T-helper 17 cell (primary cell): ENCODE measurements at regions not wholly inside any gene's neighbourhood (a gene's known extent, or its start where the extent isn't known, plus 50 kb on each side); places are given as distances from the start of the nearest gene placed in this dataset.

ENCODE experiments used
- ATAC-seq: fragments of 150-1000 bp; cut with Tn5 transposase; 2 replicates; pipeline ENCODE4 v1.10.0; 2021; ENCODE audit warnings: mild to moderate bottlenecking, moderate library complexity
- DNase-seq, 3 donors: peaks; one replicate each; pipeline versions ENCODE4 v3.0.0 to v3.0.0-alpha.2; 2020 to 2021
- H3K9me3 ChIP-seq: one replicate; pipeline ENCODE4 v1.7.0; 2013; ENCODE audit warnings: low read length, mild to moderate bottlenecking; ENCODE audit not compliant: control insufficient read depth, poor library complexity, severe bottlenecking
- H3K27ac Mint-ChIP-seq: one replicate; pipeline ENCODE4 v1.8.0; 2022; ENCODE audit warnings: mild to moderate bottlenecking, moderate library complexity, mixed read lengths
- H3K27me3 Mint-ChIP-seq: one replicate; pipeline ENCODE4 v1.8.0; 2022; ENCODE audit warnings: mixed read lengths
- H3K36me3 Mint-ChIP-seq: one replicate; pipeline ENCODE4 v1.8.0; 2022; ENCODE audit warnings: low read depth, mixed read lengths
- H3K4me1 Mint-ChIP-seq: one replicate; pipeline ENCODE4 v1.8.0; 2022; ENCODE audit warnings: mild to moderate bottlenecking, mixed read lengths
- H3K4me3 Mint-ChIP-seq: one replicate; pipeline ENCODE4 v1.8.0; 2022; ENCODE audit warnings: mild to moderate bottlenecking, moderate library complexity, mixed read lengths

GRCh38 chr6:102333736-102334135, 940.2 kb downstream of the GRIK2 start:
- H3K36me3 Mint-ChIP-seq = no peaks in the 10 kb centered on the region
- H3K4me3 Mint-ChIP-seq = no peak overlapping the region
- DNase-seq (no peak), ATAC-seq (no peak)
- H3K27ac Mint-ChIP-seq = no peak overlapping the region
- no peaks in the 10 kb centered on the region for H3K9me3 ChIP-seq
- H3K4me1 Mint-ChIP-seq = no peaks in the 10 kb centered on the region
- no peaks in the 10 kb centered on the region for H3K27me3 Mint-ChIP-seq

GRCh38 chr6:102327697-102328225, 934.3 kb downstream of the GRIK2 start:
- no peak overlapping the region for H3K4me3 Mint-ChIP-seq
- no peaks in the 10 kb centered on the region for H3K4me1 Mint-ChIP-seq
- H3K27me3 Mint-ChIP-seq = no peaks in the 10 kb centered on the region
- DNase-seq (no peak), ATAC-seq (no peak)
- H3K27ac Mint-ChIP-seq = no peak overlapping the region
- H3K36me3 Mint-ChIP-seq = no peaks in the 10 kb centered on the region
- H3K9me3 ChIP-seq = no peaks in the 10 kb centered on the region

GRCh38 chr6:102313699-102314098, 920.2 kb downstream of the GRIK2 start:
- H3K27me3 Mint-ChIP-seq = no peaks in the 10 kb centered on the region
- H3K4me1 Mint-ChIP-seq = no peaks in the 10 kb centered on the region
- H3K36me3 Mint-ChIP-seq = no peaks in the 10 kb centered on the region
- H3K27ac Mint-ChIP-seq = no peak overlapping the region
- no peak overlapping the region for H3K4me3 Mint-ChIP-seq
- DNase-seq = no peak
- H3K9me3 ChIP-seq = no peaks in the 10 kb centered on the region
- ATAC-seq = no peak

- Mint-ChIP-seq H3K4me3 (no peak overlapping the region), H3K27ac (no peak overlapping the region), H3K36me3 (no peaks in the 10 kb centered on the region), H3K4me1 (no peaks in the 10 kb centered on the region), H3K27me3 (no peaks in the 10 kb centered on the region)
- no peaks in the 10 kb centered on the region for H3K9me3 ChIP-seq
- ATAC-seq (no peak), DNase-seq (no peak)
Observed at GRCh38 chr6:102309700-102310099, 916.2 kb downstream of the GRIK2 start.

- no peak for ATAC-seq
- H3K9me3 ChIP-seq = no peaks in the 10 kb centered on the region
- no peaks in the 10 kb centered on the region for H3K27me3 Mint-ChIP-seq
- no peak overlapping the region for H3K4me3 Mint-ChIP-seq
- no peak overlapping the region for H3K27ac Mint-ChIP-seq
- H3K36me3 Mint-ChIP-seq = no peaks in the 10 kb centered on the region
- no peak for DNase-seq
- H3K4me1 Mint-ChIP-seq = no peaks in the 10 kb centered on the region
Observed at GRCh38 chr6:102300350-102300749, 906.8 kb downstream of the GRIK2 start.

GRCh38 chr6:102298051-102298450, 904.5 kb downstream of the GRIK2 start:
- no peaks in the 10 kb centered on the region for H3K36me3 Mint-ChIP-seq
- ATAC-seq (no peak), DNase-seq (no peak)
- no peak overlapping the region for H3K27ac Mint-ChIP-seq
- H3K4me3 Mint-ChIP-seq = no peak overlapping the region
- no peaks in the 10 kb centered on the region for H3K4me1 Mint-ChIP-seq
- no peaks in the 10 kb centered on the region for H3K27me3 Mint-ChIP-seq
- H3K9me3 ChIP-seq = no peaks in the 10 kb centered on the region
